ENCODE measurements at regions not wholly inside any gene's neighbourhood (a gene's known extent, or its start where the extent isn't known, plus 50 kb on each side); places are given as distances from the start of the nearest gene placed in this dataset.
"Not testable (repeated sequence)": the region's sequence is repeated elsewhere in the genome, so short reads cannot be mapped to it uniquely, and the experiment has no call there.

DNA sequence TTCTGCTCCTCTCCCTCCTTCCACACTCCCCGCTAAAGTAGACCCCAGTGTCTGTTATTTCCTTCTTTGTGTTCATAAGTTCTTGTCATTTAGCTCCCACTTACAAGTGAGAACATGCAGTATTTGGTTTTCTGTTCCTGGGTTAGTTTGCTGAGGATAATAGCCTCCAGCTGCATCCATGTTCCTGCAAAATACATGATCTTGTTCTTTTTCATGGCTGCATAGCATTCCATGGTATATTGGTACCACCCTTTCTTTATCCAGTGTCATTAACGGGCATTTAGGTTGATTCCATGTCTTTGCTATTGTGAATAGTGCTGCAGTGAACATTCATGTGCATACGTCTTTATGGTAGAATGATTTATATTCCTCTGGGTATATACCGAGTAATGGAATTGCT lies 118.0 kb upstream of the SLC4A4 start:
- TF ChIP-seq, protein P1, sequence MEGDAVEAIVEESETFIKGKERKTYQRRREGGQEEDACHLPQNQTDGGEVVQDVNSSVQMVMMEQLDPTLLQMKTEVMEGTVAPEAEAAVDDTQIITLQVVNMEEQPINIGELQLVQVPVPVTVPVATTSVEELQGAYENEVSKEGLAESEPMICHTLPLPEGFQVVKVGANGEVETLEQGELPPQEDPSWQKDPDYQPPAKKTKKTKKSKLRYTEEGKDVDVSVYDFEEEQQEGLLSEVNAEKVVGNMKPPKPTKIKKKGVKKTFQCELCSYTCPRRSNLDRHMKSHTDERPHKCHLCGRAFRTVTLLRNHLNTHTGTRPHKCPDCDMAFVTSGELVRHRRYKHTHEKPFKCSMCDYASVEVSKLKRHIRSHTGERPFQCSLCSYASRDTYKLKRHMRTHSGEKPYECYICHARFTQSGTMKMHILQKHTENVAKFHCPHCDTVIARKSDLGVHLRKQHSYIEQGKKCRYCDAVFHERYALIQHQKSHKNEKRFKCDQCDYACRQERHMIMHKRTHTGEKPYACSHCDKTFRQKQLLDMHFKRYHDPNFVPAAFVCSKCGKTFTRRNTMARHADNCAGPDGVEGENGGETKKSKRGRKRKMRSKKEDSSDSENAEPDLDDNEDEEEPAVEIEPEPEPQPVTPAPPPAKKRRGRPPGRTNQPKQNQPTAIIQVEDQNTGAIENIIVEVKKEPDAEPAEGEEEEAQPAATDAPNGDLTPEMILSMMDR (IDR thresholded peaks at IDR 0.05; ENCODE audit: extremely low read depth in 1 of 2, insufficient read depth in 1 of 2, low read depth in 1 of 2, low read length in 2 of 2) = not testable (repeated sequence)
- TF ChIP-seq EZH2 (IDR thresholded peaks at IDR 0.05; ENCODE audit: borderline replicate concordance, low read depth, low read length, severe bottlenecking); POLR2A (IDR thresholded peaks at IDR 0.05; ENCODE audit: low read depth, low read length); GATA2 (IDR thresholded peaks at IDR 0.05; ENCODE audit: insufficient read depth, insufficient read length, low read depth, low read length); POLR2AphosphoS5 (IDR thresholded peaks at IDR 0.05; ENCODE audit: insufficient read depth, low read depth, low read length); JUN (IDR thresholded peaks at IDR 0.05; ENCODE audit: borderline replicate concordance, insufficient read depth, insufficient read length, low read depth); FOS (IDR thresholded peaks at IDR 0.05; ENCODE audit: borderline replicate concordance, insufficient read depth, low read length): not testable (repeated sequence)

All from endothelial cell of umbilical vein (primary cell).